Gastrocnemius medialis (tissue), 4 donors: ENCODE measurements at regions not wholly inside any gene's neighbourhood (a gene's known extent, or its start where the extent isn't known, plus 50 kb on each side); places are given as distances from the start of the nearest gene placed in this dataset.

Source experiments
- ATAC-seq, 2 donors: fragments of 150-250 bp; one replicate each; pipeline ENCODE4 v1.9.1; 2016
- DNase-seq, 2 donors: peaks; one replicate each; pipeline ENCODE4 v3.0.0-alpha.2; 2019
- H3K27ac ChIP-seq, 4 donors: fragments of 200-600 bp; sonication (generic); 1 replicate in 1 of 4; 2 replicates in 3 of 4; pipeline ENCODE4 v1.5.1; 2016 to 2018; ENCODE audit warnings: mild to moderate bottlenecking in 2 of 4, moderate library complexity in 1 of 4
- H3K27me3 ChIP-seq, 3 donors: fragments of 200-600 bp; sonication (generic) in 2 of 3; 1 replicate in 1 of 3; 2 replicates in 2 of 3; pipeline versions ENCODE4 v1.5.1 to v1.6.0; 2016 to 2019; ENCODE audit warnings: mild to moderate bottlenecking in 1 of 3, moderate library complexity in 1 of 3
- H3K36me3 ChIP-seq, 2 donors: fragments of 200-600 bp; sonication (generic) in 1 of 2; one replicate each; pipeline ENCODE4 v1.5.1; 2017 to 2018
- H3K4me1 ChIP-seq, 2 donors: fragments of 200-600 bp; sonication (generic) in 1 of 2; one replicate each; pipeline ENCODE4 v1.5.1; 2016 to 2017; ENCODE audit warnings: mild to moderate bottlenecking in 2 of 2
- H3K4me3 ChIP-seq, 4 donors: fragments of 200-600 bp; sonication (generic) in 3 of 4; 1 replicate in 1 of 4; 2 replicates in 3 of 4; pipeline ENCODE4 v1.5.1; 2016 to 2019; ENCODE audit warnings: mild to moderate bottlenecking in 2 of 4
- H3K9me3 ChIP-seq, 3 donors: fragments of 200-600 bp; sonication (generic) in 2 of 3; 1 replicate in 1 of 3; 2 replicates in 2 of 3; pipeline ENCODE4 v1.5.1; 2016 to 2019
- POLR2A ChIP-seq, 2 donors: fragments of 450-650 bp; IDR thresholded peaks; one replicate each; pipeline ENCODE4 v1.6.1; 2017; ENCODE audit warnings: antibody characterized with exemption in 2 of 2, mild to moderate bottlenecking in 2 of 2, moderate library complexity in 2 of 2
- in situ Hi-C, 4 donors: fragments of 200-750 bp; cut with MboI; loops; one replicate each; pipeline versions ENCODE4 v1.15.0 to v1.8.0; 2017; ENCODE audit warnings: low sequenced_read_pairs in 4 of 4
- intact Hi-C: fragments of 100-400 bp; cut with DNase I; formaldehyde crosslinking; loops from one replicate; pipeline ENCODE4 v1.15.1; 2023; ENCODE audit warnings: low total_unique reads
- TF ChIP-seq, protein P1 (sequence below), 5 experiments: fragments of 450-650 bp in 3 of 5; fragments of 200-600 bp in 2 of 5; sonication (generic) in 2 of 5; IDR thresholded peaks in 4 of 5; conservative IDR thresholded peaks in 1 of 5; 1 replicate in 4 of 5; 2 replicates in 1 of 5; pipeline ENCODE4 v1.5.1; 2016 to 2019; ENCODE audit warnings: antibody characterized with exemption in 5 of 5, mild to moderate bottlenecking in 3 of 5, moderate library complexity in 3 of 5

DNA sequence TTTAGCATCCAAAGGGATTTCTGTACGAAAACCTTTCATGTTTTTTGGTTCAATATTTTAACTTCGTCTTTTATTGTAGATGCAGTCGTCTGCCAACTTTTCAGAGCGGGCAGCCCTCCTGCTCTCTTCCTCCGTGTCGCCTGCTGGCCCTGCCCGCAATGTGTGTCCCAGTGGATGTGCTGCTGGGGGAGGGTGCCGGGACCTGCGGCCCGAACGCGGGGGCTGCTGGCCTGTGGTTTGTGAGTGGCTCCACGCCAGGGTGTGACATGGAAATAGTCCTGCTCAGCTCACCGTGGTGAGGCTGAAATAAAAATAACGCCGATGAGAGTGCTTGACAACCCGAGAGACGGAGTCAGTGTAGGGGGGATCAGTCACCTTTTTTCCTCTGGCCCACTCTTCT, 59.7 kb upstream of the GRPEL1 start:
- no peaks in the 10 kb centered on the region for H3K9me3 ChIP-seq
- DNase-seq (no peak), ATAC-seq (no peak)
- H3K27ac ChIP-seq = no peak overlapping the region
- no peak for TF ChIP-seq POLR2A (IDR thresholded peaks at IDR 0.05)
- TF ChIP-seq, protein P1, sequence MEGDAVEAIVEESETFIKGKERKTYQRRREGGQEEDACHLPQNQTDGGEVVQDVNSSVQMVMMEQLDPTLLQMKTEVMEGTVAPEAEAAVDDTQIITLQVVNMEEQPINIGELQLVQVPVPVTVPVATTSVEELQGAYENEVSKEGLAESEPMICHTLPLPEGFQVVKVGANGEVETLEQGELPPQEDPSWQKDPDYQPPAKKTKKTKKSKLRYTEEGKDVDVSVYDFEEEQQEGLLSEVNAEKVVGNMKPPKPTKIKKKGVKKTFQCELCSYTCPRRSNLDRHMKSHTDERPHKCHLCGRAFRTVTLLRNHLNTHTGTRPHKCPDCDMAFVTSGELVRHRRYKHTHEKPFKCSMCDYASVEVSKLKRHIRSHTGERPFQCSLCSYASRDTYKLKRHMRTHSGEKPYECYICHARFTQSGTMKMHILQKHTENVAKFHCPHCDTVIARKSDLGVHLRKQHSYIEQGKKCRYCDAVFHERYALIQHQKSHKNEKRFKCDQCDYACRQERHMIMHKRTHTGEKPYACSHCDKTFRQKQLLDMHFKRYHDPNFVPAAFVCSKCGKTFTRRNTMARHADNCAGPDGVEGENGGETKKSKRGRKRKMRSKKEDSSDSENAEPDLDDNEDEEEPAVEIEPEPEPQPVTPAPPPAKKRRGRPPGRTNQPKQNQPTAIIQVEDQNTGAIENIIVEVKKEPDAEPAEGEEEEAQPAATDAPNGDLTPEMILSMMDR (IDR thresholded peaks at IDR 0.05 in 4 of 5, conservative IDR thresholded peaks at IDR 0.05 in 1 of 5) = no peak
- no peak overlapping the region for H3K4me3 ChIP-seq
- in situ Hi-C loops = no loop called here
- H3K36me3 ChIP-seq = no peaks in the 10 kb centered on the region
- intact Hi-C loops = no loop called here
- H3K27me3 ChIP-seq = no peaks in the 10 kb centered on the region
- H3K4me1 ChIP-seq = peaks cover 9% of the 10 kb centered on the region in 2 donors

DNA sequence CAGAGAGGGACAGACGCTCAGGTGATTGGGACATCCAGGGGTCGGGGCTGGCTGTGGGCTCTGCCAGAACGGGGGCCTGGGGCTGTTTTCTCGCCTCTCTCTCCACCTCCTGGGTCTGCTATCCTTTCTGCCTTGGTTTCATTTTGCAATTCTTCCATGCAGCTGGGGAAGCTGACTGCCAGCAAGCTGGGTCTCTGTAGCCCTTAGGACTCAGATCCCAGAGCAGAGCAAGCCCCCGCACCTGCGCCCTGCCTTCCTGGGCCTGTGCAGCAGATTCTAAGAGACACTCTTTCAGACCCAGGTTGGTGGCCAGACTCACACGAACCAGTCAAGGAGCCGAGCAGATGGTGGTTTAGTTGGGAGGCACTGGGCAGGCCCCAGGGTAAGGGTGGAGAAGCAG, 59.1 kb upstream of the GRPEL1 start:
- no peak for ATAC-seq
- in situ Hi-C loops = no loop called here

DNA sequence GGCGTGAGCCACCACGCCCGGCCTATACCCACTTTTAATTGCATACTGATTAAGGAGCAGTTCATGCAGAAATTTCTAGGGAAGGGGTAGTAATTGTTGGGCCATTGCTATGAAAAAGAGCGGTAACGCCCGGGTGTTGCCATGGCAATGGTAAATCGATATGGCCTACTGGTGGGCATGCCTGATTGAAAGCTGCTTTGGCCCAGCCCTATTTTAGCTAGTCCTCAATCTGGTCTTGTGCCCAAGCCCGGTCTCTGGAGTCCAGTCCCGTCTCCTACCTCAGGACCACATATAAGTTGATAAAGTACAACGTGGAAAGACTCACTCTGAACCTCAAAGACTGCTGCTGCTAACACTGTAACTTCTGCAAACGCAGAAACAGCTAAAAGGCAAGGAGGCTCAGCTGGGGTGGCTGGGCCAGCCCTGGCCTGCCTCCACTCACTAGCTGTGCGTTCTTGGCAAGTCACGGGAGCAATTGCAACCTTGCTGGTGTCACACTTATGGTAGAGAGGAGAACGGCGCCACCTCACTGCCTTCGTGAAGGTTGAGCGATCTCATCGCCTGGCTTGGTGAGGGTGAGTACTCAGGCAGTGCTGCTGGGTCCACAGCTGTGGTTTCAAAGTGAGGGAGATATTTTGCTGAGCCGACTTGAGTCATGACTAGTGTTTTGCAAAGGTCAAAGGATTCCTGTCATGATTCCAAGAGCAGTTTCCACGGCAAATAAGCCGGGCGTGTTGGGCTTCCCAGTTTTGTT, 57.0 kb upstream of the GRPEL1 start:
- H3K4me3 ChIP-seq = no peak overlapping the region
- DNase-seq = peak; percentile 14 to 37
- intact Hi-C loops = no loop called here

More for the DNA sequence above, 59.1 kb upstream of the GRPEL1 start:
- no peaks in the 10 kb centered on the region for H3K36me3 ChIP-seq
- H3K4me1 ChIP-seq = peaks cover 9% of the 10 kb centered on the region in 2 donors
- intact Hi-C loops = no loop called here
- DNase-seq = no peak
- H3K9me3 ChIP-seq = no peaks in the 10 kb centered on the region
- H3K27me3 ChIP-seq = no peaks in the 10 kb centered on the region
- no peak overlapping the region for H3K4me3 ChIP-seq
- no peak overlapping the region for H3K27ac ChIP-seq
- TF ChIP-seq, protein P1 (IDR thresholded peaks at IDR 0.05 in 4 of 5, conservative IDR thresholded peaks at IDR 0.05 in 1 of 5) = no peak
- TF ChIP-seq POLR2A (IDR thresholded peaks at IDR 0.05) = no peak

DNA sequence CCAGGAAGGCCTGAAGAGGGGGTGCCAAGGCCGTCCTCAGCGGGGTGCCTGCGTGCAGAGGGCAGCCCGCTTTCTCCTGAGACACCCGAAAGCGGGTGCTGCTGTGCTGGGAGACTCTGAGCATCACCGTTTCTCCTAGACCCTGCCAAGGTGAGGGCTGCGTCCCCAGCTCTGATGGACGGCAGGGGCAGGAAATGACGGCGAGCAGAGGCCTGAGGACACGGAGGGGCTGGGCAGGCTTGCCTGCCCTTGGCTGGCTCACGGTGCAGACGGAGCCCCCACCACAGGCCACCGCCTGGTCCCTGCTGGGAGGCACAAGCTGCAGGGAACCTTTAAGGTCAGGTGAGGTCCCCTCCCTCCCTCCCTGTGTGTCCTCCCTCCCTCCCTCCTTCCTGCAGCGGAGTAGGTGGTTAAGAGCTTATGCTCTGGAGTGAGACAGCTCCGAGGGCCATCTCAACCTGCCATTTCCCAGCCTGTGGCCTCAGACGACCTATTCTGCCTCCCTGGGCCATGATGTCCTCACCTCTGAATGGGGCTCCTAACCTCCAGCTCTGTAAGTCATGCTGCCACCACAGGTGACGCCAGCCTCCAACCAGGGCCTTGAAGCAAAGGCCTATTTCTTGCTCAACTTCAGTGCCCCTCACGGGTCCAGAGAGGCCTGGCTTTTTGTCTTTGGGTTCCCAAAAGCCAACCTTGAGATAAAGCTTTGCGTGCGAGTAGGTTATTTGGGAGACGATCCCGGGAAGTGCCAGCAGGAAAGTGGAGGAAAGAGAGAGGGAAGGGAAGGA, 54.2 kb upstream of the GRPEL1 start:
- in situ Hi-C loops (no loop called here), intact Hi-C loops (no loop called here)
- no peak overlapping the region for H3K27ac ChIP-seq
- H3K36me3 ChIP-seq = no peaks in the 10 kb centered on the region
- H3K4me3 ChIP-seq = no peak overlapping the region
- ATAC-seq = no peak
- H3K27me3 ChIP-seq = no peaks in the 10 kb centered on the region
- DNase-seq = no peak
- TF ChIP-seq POLR2A (IDR thresholded peaks at IDR 0.05) = no peak
- TF ChIP-seq, protein P1 (IDR thresholded peaks at IDR 0.05 in 4 of 5, conservative IDR thresholded peaks at IDR 0.05 in 1 of 5) = no peak
- H3K9me3 ChIP-seq = no peaks in the 10 kb centered on the region
- peaks cover 9% of the 10 kb centered on the region in 2 donors for H3K4me1 ChIP-seq

More for the DNA sequence above, 57.0 kb upstream of the GRPEL1 start:
- no peak for TF ChIP-seq POLR2A (IDR thresholded peaks at IDR 0.05)
- TF ChIP-seq, protein P1 (IDR thresholded peaks at IDR 0.05 in 4 of 5, conservative IDR thresholded peaks at IDR 0.05 in 1 of 5) = no peak
- Histone ChIP-seq H3K27ac (peak overlapping the region in 1 of 4 donors; percentile 33), H3K9me3 (no peaks in the 10 kb centered on the region), H3K4me1 (peaks cover 9% of the 10 kb centered on the region in 2 donors), H3K36me3 (no peaks in the 10 kb centered on the region), H3K27me3 (no peaks in the 10 kb centered on the region)
- ATAC-seq = peak; percentile 65 to 74
- in situ Hi-C loops = no loop called here
